GM12878 (cell line): ENCODE measurements at regions not wholly inside any gene's neighbourhood (a gene's known extent, or its start where the extent isn't known, plus 50 kb on each side); places are given as distances from the start of the nearest gene placed in this dataset.

Experiments
- ATAC-seq: fragments of 200-7000 bp; cut with Tn5 transposase; 3 replicates; pipeline ENCODE4 v1.9.1; 2020; ENCODE audit warnings: mild to moderate bottlenecking, moderate library complexity
- BruUV-seq: library from RNA; stranded (reverse); fragments of 400-500 nt; replicated peaks from 2 replicates; lab custom pipeline; 2021; lab: Mats Ljungman, UMichigan
- CTCF ChIA-PET: fragments of 300-600 bp; sonication (Branson Sonifier 250); formaldehyde crosslinking; extraction: SDS; loops from one replicate; lab custom pipeline; 2021; ENCODE audit warnings: inconsistent platforms; lab: Yijun Ruan, JAX
- POLR2A ChIA-PET: fragments of 350-600 bp; formaldehyde crosslinking; extraction: SDS; loops from one replicate; lab custom pipeline; 2021; ENCODE audit warnings: inconsistent platforms; lab: Charles Lee
- RAD21 ChIA-PET: fragments of 300-600 bp; sonication (Branson Sonifier 250); formaldehyde crosslinking; loops from one replicate; lab custom pipeline; 2023; ENCODE audit warnings: antibody characterized with exemption; ENCODE audit not compliant: unreplicated experiment; lab: Charles Lee
- SMC1A ChIA-PET: fragments of 300-600 bp; sonication (Branson Sonifier 250); formaldehyde crosslinking; loops from one replicate; lab custom pipeline; 2023; ENCODE audit not compliant: unreplicated experiment, uncharacterized antibody; lab: Charles Lee
- DNase-seq: peaks from one replicate; pipeline ENCODE4 v3.0.0-alpha.2; 2011; ENCODE audit warnings: low read depth, low spot score
- FAIRE-seq: peaks from 3 replicates; lab custom pipeline; 2011; peaks lifted over from hg19 to GRCh38; lab: Jason Lieb, UNC
- H2AFZ ChIP-seq: 2 replicates; pipeline ENCODE4 v1.6.0; 2011; ENCODE audit warnings: low read depth, low read length, control low read depth; ENCODE audit not compliant: control insufficient read depth
- H3K27ac ChIP-seq: 2 replicates; pipeline ENCODE4 v1.5.1; 2011; ENCODE audit warnings: control low read depth; ENCODE audit not compliant: control insufficient read depth, insufficient read depth
- H3K27me3 ChIP-seq, 2 experiments: replicated peaks in 1 of 2; 2 replicates each; pipeline versions ENCODE4 v1.6.0 to v1.6.1; 2011; ENCODE audit warnings: low read length in 1 of 2; ENCODE audit not compliant: control insufficient read depth in 2 of 2, insufficient read depth in 2 of 2
- H3K36me3 ChIP-seq, 2 experiments: 2 replicates each; pipeline ENCODE4 v1.5.1; 2011; ENCODE audit warnings: low read length in 1 of 2; ENCODE audit not compliant: control insufficient read depth in 2 of 2, insufficient read depth in 2 of 2
- H3K4me1 ChIP-seq: 2 replicates; pipeline ENCODE4 v1.6.1; 2011; ENCODE audit warnings: mild to moderate bottlenecking, low read length, moderate library complexity, mixed read lengths; ENCODE audit not compliant: control insufficient read depth, insufficient read depth
- H3K4me2 ChIP-seq: 2 replicates; pipeline ENCODE4 v1.6.0; 2011; ENCODE audit warnings: control low read depth; ENCODE audit not compliant: control insufficient read depth, insufficient read depth
- H3K4me3 ChIP-seq: fragments of 200-600 bp; sonication (generic); 2 replicates; pipeline ENCODE4 v1.5.1; 2016
- H3K79me2 ChIP-seq: 2 replicates; pipeline ENCODE4 v1.6.0; 2011; ENCODE audit warnings: low read length; ENCODE audit not compliant: control insufficient read depth, insufficient read depth
- H3K9ac ChIP-seq: 2 replicates; pipeline ENCODE4 v1.8.0; 2011; ENCODE audit warnings: low read length, control low read depth, mixed read lengths; ENCODE audit not compliant: control insufficient read depth, insufficient read depth
- H3K9me3 ChIP-seq: replicated peaks from 3 replicates; pipeline ENCODE4 v1.5.1; 2011; ENCODE audit warnings: mild to moderate bottlenecking, low read length; ENCODE audit not compliant: control insufficient read depth, insufficient read depth
- H4K20me1 ChIP-seq: 2 replicates; pipeline ENCODE4 v1.6.0; 2011; ENCODE audit not compliant: control insufficient read depth, insufficient read depth
- BACH1 ChIP-seq: fragments of 450-650 bp; IDR thresholded peaks from 2 replicates; pipeline ENCODE4 v1.6.1; 2017; ENCODE audit warnings: mild to moderate bottlenecking, borderline replicate concordance
- CBX3 ChIP-seq: fragments of 200-600 bp; sonication (generic); IDR thresholded peaks from 2 replicates; pipeline ENCODE4 v1.6.1; 2016; ENCODE audit warnings: low read depth, borderline replicate concordance
- IKZF2 ChIP-seq, 2 experiments: fragments of 450-650 bp; IDR thresholded peaks; 2 replicates each; pipeline ENCODE4 v1.6.1; 2017; ENCODE audit warnings: mild to moderate bottlenecking in 2 of 2, moderate library complexity in 2 of 2
- IRF4 ChIP-seq: IDR thresholded peaks from 2 replicates; pipeline ENCODE4 v1.6.1; 2011; ENCODE audit warnings: low read depth, low read length
- JUNB ChIP-seq: IDR thresholded peaks from 2 replicates; pipeline ENCODE4 v1.6.1; 2016; ENCODE audit warnings: antibody characterized with exemption, mild to moderate bottlenecking
- JUND ChIP-seq: IDR thresholded peaks from 2 replicates; pipeline ENCODE4 v1.6.1; 2012; ENCODE audit warnings: low read depth, mild to moderate bottlenecking, low read length, improper control_type of control experiment, moderate library complexity
- NFYB ChIP-seq: IDR thresholded peaks from 2 replicates; pipeline ENCODE4 v1.6.1; 2011; ENCODE audit warnings: low read depth, mild to moderate bottlenecking, low read length, improper control_type of control experiment, moderate library complexity; ENCODE audit not compliant: insufficient read depth
- PAX5 ChIP-seq: IDR thresholded peaks from 2 replicates; pipeline ENCODE4 v1.6.1; 2011; ENCODE audit warnings: low read depth, low read length, borderline replicate concordance
- POU2F2 ChIP-seq: IDR thresholded peaks from 3 replicates; pipeline ENCODE4 v1.6.1; 2011; ENCODE audit warnings: low read depth, mild to moderate bottlenecking, low read length, borderline replicate concordance
- RUNX3 ChIP-seq: IDR thresholded peaks from 2 replicates; pipeline ENCODE4 v1.6.1; 2012; ENCODE audit warnings: low read length, inconsistent platforms
- TCF12 ChIP-seq: IDR thresholded peaks from 2 replicates; pipeline ENCODE4 v1.6.1; 2011; ENCODE audit warnings: low read depth, mild to moderate bottlenecking, low read length
- TCF3 ChIP-seq: IDR thresholded peaks from 2 replicates; pipeline ENCODE4 v1.6.1; 2012; ENCODE audit warnings: low read depth, mild to moderate bottlenecking, low read length, borderline replicate concordance; ENCODE audit not compliant: insufficient read depth
- ZNF207 ChIP-seq: fragments of 450-650 bp; IDR thresholded peaks from 2 replicates; pipeline ENCODE4 v1.6.1; 2014; ENCODE audit warnings: antibody characterized with exemption, mild to moderate bottlenecking, borderline replicate concordance
- ZNF274 ChIP-seq: IDR thresholded peaks from one replicate; pipeline ENCODE4 v1.8.0; 2011; ENCODE audit not compliant: insufficient read length, insufficient read depth
- WGBS: methylation state at CpG from one replicate; pipeline ENCODE4 v1.1.6; 2016; ENCODE audit warnings: low lambda C conversion rate; ENCODE audit not compliant: insufficient replicate concordance, insufficient coverage; ENCODE audit errors: missing lambda C conversion rate; 5-methylcytosine and 5-hydroxymethylcytosine counted together
- in situ Hi-C: fragments of 300-500 bp; cut with MboI; formaldehyde crosslinking; loops from 9 replicates; pipeline ENCODE4 v1.14.3; 2018; ENCODE audit warnings: mixed read lengths
- intact Hi-C: fragments of 100-400 bp; cut with micrococcal nuclease; formaldehyde crosslinking; loops from one replicate; pipeline ENCODE4 v1.14.2; 2022; ENCODE audit not compliant: unreplicated experiment

- ATAC-seq (no peak), DNase-seq (no peak), FAIRE-seq (no peak)
- no peaks in the 10 kb centered on the region for H3K36me3 ChIP-seq
- no peaks in the 10 kb centered on the region for H4K20me1 ChIP-seq
- no peak overlapping the region for H2AFZ ChIP-seq
- no peaks in the 10 kb centered on the region for H3K9me3 ChIP-seq
- intact Hi-C loops: no loop called here
- ChIA-PET POLR2A (no interaction called here), SMC1A (interaction anchor here (0.7 to 2.2 kb wide), 4 partner anchors 10 to 109 kb away, joined by 3 to 10 read pairs (median 6); no protein-coding TSS in a partner anchor), RAD21 (interaction anchor here (1.0 to 2.2 kb wide), 2 partner anchors 51 to 109 kb away, joined by 3 to 5 read pairs; no protein-coding TSS in a partner anchor), CTCF (interaction anchor here (0.8 to 1.4 kb wide), 3 partner anchors 9 to 111 kb away, joined by 3 read pairs; no protein-coding TSS in a partner anchor)
- H3K79me2 ChIP-seq: no peaks in the 10 kb centered on the region
- H3K27me3 ChIP-seq: no peaks in the 10 kb centered on the region
- no peak overlapping the region for H3K27ac ChIP-seq
- TF ChIP-seq ZNF274: no peak
- no peak overlapping the region for H3K9ac ChIP-seq
- H3K4me1 ChIP-seq: peaks cover 8% of the 10 kb centered on the region
- no peak overlapping the region for H3K4me3 ChIP-seq
- in situ Hi-C loops: no loop called here
- H3K4me2 ChIP-seq: no peak overlapping the region
- 83% methylated on average over 2 of the region's 2 CpGs for WGBS
- no TSS peak for BruUV-seq
These were observed 449.5 kb upstream of the HNRNPA3 start for GRCh38 chr2:176763130-176763529.

GRCh38 chr2:176763851-176764404, 448.7 kb upstream of the HNRNPA3 start:
- Histone ChIP-seq H2AFZ (peak overlapping the region; percentile 22; the same call in 1 of the 2 replicates), H3K27me3 (no peaks in the 10 kb centered on the region), H3K9me3 (no peaks in the 10 kb centered on the region), H3K27ac (no peak overlapping the region), H3K9ac (no peak overlapping the region), H3K79me2 (no peaks in the 10 kb centered on the region), H3K4me1 (peaks cover 8% of the 10 kb centered on the region), H4K20me1 (no peaks in the 10 kb centered on the region), H3K4me3 (no peak overlapping the region), H3K4me2 (peak overlapping the region; percentile 5), H3K36me3 (no peaks in the 10 kb centered on the region)
- RAD21 ChIA-PET: interaction anchor here (1.0 to 2.2 kb wide), 2 partner anchors 50 to 110 kb away, joined by 3 to 5 read pairs; no protein-coding TSS in a partner anchor
- intact Hi-C loops (no loop called here), in situ Hi-C loops (no loop called here)
- CTCF ChIA-PET: interaction anchor here (0.8 to 1.4 kb wide), 4 partner anchors 14 to 384 kb away, joined by 3 to 5 read pairs (median 3); no protein-coding TSS in a partner anchor
- SMC1A ChIA-PET: interaction anchor here (0.9 to 2.2 kb wide), 5 partner anchors 9 to 377 kb away, joined by 3 to 10 read pairs (median 4); no protein-coding TSS in a partner anchor
- BruUV-seq: no TSS peak
- ATAC-seq: peak; percentile 82
- FAIRE-seq: peak; percentile 81
- TF ChIP-seq JUNB (peak; percentile 58), ZNF207 (no peak), TCF12 (peak; percentile 92), NFYB (0 out of 2 replicates have a peak, but pooled peaks have one; percentile 58), IRF4 (peak; percentile 49; the same call in 1 of the 2 replicates), RUNX3 (peak; percentile 57), BACH1 (no peak), PAX5 (0 out of 2 replicates have a peak, but pooled peaks have one; percentile 19), TCF3 (peak; percentile 94), IKZF2 (IDR thresholded peaks at IDR 0.05) (0 out of 4 replicates have a peak, but pooled peaks have one; percentile 10 to 22), POU2F2 (peak; percentile 85; the same call in 2 of the 3 replicates), JUND (peak; percentile 41; the same call in 1 of the 2 replicates), CBX3 (no peak)
- DNase-seq: peak; percentile 16
- WGBS: 9% methylated on average over 7 of the region's 7 CpGs
- POLR2A ChIA-PET: no interaction called here
